ENCODE measurements at regions not wholly inside any gene's neighbourhood (a gene's known extent, or its start where the extent isn't known, plus 50 kb on each side); places are given as distances from the start of the nearest gene placed in this dataset.

GRCh38 chr3:25884981-25885380, 95.1 kb downstream of the OXSM start (continued):
- TF ChIP-seq HNRNPLL (IDR thresholded peaks at IDR 0.05; ENCODE audit: low read depth, low read length, poor library complexity, severe bottlenecking) (no peak), HOMEZ (CRISPR knock-in tag; IDR thresholded peaks at IDR 0.05; ENCODE audit: low read depth) (no peak)

GRCh38 chr3:25885544-25885943, 95.7 kb downstream of the OXSM start:
- DNase-seq (ENCODE audit: low spot score) (no peak), ATAC-seq (no peak), FAIRE-seq (no peak)
- Histone ChIP-seq H3K27ac (ENCODE audit: extremely low read length, insufficient read depth, low read length) (no peak overlapping the region), H3K4me3 (replicated peaks in 1 of 3; ENCODE audit: insufficient read depth in 1 of 3, low read depth in 2 of 3, low read length in 3 of 3) (no peak overlapping the region), H3K36me3 (replicated peaks in 1 of 2; ENCODE audit: control insufficient read depth in 1 of 2, insufficient read depth in 2 of 2, low read length in 2 of 2) (no peaks in the 10 kb centered on the region), H3K9ac (ENCODE audit: insufficient read depth, low read depth, low read length) (no peak overlapping the region), H3K4me1 (ENCODE audit: insufficient read depth, low read length) (no peaks in the 10 kb centered on the region), H3K79me2 (ENCODE audit: insufficient read depth, low read length) (no peaks in the 10 kb centered on the region), H2AFZ (ENCODE audit: low read length) (no peak overlapping the region), H4K20me1 (ENCODE audit: insufficient read depth, low read length) (no peaks in the 10 kb centered on the region), H3K9me3 (ENCODE audit: low read length) (no peaks in the 10 kb centered on the region), H3K4me2 (ENCODE audit: low read depth, low read length) (no peak overlapping the region), H3K27me3 (ENCODE audit: control insufficient read depth in 1 of 2, insufficient read depth in 2 of 2, low read length in 2 of 2) (0 out of 5 replicates have a peak, but pooled peaks cover 0 to 3% of the 10 kb centered on the region in 2 experiments)
- ChIA-PET CTCF (ENCODE audit: low intra/inter-chr PET ratio, low total read pairs) (no interaction called here), POLR2A (no interaction called here)
- 1% methylated on average over 5 of the region's 5 CpGs for WGBS (ENCODE audit: low lambda C conversion rate)
- no TSS peak for BruUV-seq (replicated peaks)
- in situ Hi-C loops (cut with HindIII; ENCODE audit: extremely low pct_ligation_motif_present, low pct_unique_long_range_greater_than_20kb) = no loop called here
- TF ChIP-seq AGO1 (IDR thresholded peaks at IDR 0.05; ENCODE audit: low read depth, low read length, poor library complexity, severe bottlenecking) (no peak), FOXC1 (CRISPR knock-in tag; IDR thresholded peaks at IDR 0.05; ENCODE audit: borderline replicate concordance) (no peak), ZBTB33 (CRISPR knock-in tag; IDR thresholded peaks at IDR 0.05) (no peak), ZNF484 (CRISPR knock-in tag; IDR thresholded peaks at IDR 0.05; ENCODE audit: borderline replicate concordance, low read depth) (no peak), ZNF598 (CRISPR knock-in tag; IDR thresholded peaks at IDR 0.05; ENCODE audit: borderline replicate concordance) (no peak), GATA4 (IDR thresholded peaks at IDR 0.05; ENCODE audit: borderline replicate concordance, low read depth) (no peak), SIX1 (CRISPR knock-in tag; IDR thresholded peaks at IDR 0.05; ENCODE audit: borderline replicate concordance) (no peak), SAP130 (CRISPR knock-in tag; IDR thresholded peaks at IDR 0.05; ENCODE audit: low read depth) (no peak), SAFB2 (CRISPR knock-in tag; IDR thresholded peaks at IDR 0.05; ENCODE audit: borderline replicate concordance, low read depth) (no peak), ZNF530 (CRISPR knock-in tag; IDR thresholded peaks at IDR 0.05; ENCODE audit: low read depth) (no peak), RCOR2 (CRISPR knock-in tag; IDR thresholded peaks at IDR 0.05) (no peak), ZNF143 (CRISPR knock-in tag; IDR thresholded peaks at IDR 0.05) (no peak), ATF7 (IDR thresholded peaks at IDR 0.05) (no peak), ATF7 (CRISPR knock-in tag; IDR thresholded peaks at IDR 0.05) (no peak), MZF1 (CRISPR knock-in tag; IDR thresholded peaks at IDR 0.05; ENCODE audit: borderline replicate concordance) (no peak), CBX2 (IDR thresholded peaks at IDR 0.05; ENCODE audit: low read depth, low read length) (no peak), CBX2 (CRISPR knock-in tag; IDR thresholded peaks at IDR 0.05; ENCODE audit: low read depth) (no peak), IRX3 (CRISPR knock-in tag; IDR thresholded peaks at IDR 0.05; ENCODE audit: borderline replicate concordance, low read depth) (no peak), NFE2L1 (CRISPR knock-in tag; IDR thresholded peaks at IDR 0.05; ENCODE audit: borderline replicate concordance) (no peak)
- intact Hi-C loops (cut with micrococcal nuclease; ENCODE audit: unreplicated experiment) = no loop called here

All from HepG2 (cell line).